HEK293T (cell line): ENCODE measurements at regions not wholly inside any gene's neighbourhood (a gene's known extent, or its start where the extent isn't known, plus 50 kb on each side); places are given as distances from the start of the nearest gene placed in this dataset.

Experiments used
- BHLHE40 ChIP-seq: fragments of 450-650 bp; IDR thresholded peaks from 2 replicates; pipeline ENCODE4 v1.6.1; 2016; ENCODE audit warnings: mild to moderate bottlenecking, moderate library complexity, borderline replicate concordance
- CTBP1 ChIP-seq: fragments of 450-650 bp; IDR thresholded peaks from 2 replicates; pipeline ENCODE4 v1.6.1; 2016; ENCODE audit warnings: borderline replicate concordance
- ELF4 ChIP-seq: fragments of 450-650 bp; IDR thresholded peaks from 2 replicates; pipeline ENCODE4 v1.6.1; 2017; ENCODE audit warnings: antibody characterized with exemption
- SP1 ChIP-seq: fragments of 450-650 bp; IDR thresholded peaks from 2 replicates; pipeline ENCODE4 v1.6.1; 2017
- SUZ12 ChIP-seq: fragments of 450-650 bp; IDR thresholded peaks from 2 replicates; pipeline ENCODE4 v1.6.1; 2016; ENCODE audit warnings: mild to moderate bottlenecking
- TARDBP ChIP-seq: fragments of 450-650 bp; IDR thresholded peaks from 2 replicates; pipeline ENCODE4 v1.6.1; 2016

- no peak for TF ChIP-seq BHLHE40
- TF ChIP-seq CTBP1 = no peak
- TF ChIP-seq SP1 = no peak
- no peak for TF ChIP-seq SUZ12
- TF ChIP-seq ELF4 = no peak
- no peak for TF ChIP-seq TARDBP
Measured at GRCh38 chr15:56552659-56553058, 87.7 kb upstream of the MNS1 start.
